ENCODE measurements at regions not wholly inside any gene's neighbourhood (a gene's known extent, or its start where the extent isn't known, plus 50 kb on each side); places are given as distances from the start of the nearest gene placed in this dataset.
A peak's percentile ranks its signal among the peaks of the same experiment; 100 is the strongest.

DNA sequence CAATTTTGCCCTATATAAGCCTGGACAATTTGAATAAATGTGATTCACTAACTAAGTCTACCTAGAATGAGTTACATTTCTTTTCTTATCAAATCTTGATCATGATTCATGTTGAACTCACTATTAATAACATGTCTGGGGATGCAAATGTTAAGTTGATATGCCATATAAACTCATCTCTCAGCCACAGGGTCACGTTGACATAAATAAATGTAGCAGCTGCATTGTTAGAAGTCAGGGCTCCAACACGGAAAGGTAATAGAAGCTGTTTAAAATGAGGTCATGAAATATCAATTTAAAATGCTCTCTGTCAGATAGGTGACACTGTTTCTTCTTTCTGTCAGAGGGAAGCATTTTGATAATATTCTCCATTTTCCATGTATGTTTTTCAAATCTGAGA, 521.9 kb downstream of the CCDC85A start:
- peak; percentile 44 for DNase-seq (ENCODE audit: low read depth)

DNA sequence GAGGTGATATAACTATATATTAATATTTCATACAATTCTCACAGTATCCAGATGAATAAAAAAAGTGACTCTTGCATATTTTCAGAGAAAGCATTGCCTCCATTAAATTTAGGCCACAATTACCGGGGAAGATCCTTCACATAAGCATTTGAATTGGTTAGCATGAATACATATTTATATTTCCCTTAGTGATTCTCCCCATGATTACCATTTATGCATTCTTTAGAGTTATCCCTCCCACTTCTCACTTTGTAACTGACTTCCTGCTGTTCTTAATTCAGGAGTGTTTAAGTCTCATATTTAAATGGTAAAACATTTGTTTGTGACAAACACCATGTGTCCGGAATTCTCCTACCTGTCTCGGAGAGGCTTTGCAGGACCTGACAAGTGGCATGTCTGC, 523.4 kb downstream of the CCDC85A start:
- DNase-seq (ENCODE audit: low read depth), result no peak

DNA sequence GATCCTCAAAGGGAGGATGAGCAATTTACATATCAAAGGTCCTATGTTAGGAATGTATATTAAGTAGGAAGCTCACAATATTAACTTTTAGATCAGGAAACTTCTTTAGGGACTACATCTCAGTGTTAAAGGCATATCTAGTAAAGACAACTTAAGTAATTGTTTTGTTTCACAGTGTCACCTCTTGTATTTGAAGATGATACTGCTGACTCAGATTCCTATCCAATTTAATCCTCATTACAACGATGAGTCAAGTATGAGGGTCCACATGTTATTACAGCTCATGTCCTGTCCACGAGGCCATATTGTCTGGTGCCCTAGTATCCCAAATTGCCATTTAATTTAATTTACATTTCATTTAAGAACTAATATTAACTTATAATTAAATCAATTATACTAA, 523.9 kb downstream of the CCDC85A start:
- no peak for DNase-seq (ENCODE audit: low read depth)

DNA sequence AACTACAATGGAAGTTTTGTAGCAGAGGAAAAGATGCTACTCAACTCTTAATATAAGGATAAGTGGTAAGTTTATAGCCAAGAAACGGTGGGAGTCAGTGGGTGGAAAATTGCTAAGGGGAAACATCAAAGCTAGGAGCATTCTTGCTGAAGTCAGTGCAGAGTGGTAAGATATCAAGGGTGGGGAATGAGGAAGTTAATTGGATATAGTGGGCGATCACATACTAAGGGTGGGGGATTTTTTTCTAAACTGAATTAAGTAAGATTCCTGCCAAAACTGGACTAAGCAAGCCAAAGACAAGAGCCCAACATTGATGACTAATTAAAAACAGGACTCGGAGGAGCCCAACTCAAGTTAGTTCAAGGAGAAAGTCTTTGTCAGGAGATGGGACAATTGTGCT, 525.4 kb downstream of the CCDC85A start:
- no peak for DNase-seq (ENCODE audit: low read depth)

DNA sequence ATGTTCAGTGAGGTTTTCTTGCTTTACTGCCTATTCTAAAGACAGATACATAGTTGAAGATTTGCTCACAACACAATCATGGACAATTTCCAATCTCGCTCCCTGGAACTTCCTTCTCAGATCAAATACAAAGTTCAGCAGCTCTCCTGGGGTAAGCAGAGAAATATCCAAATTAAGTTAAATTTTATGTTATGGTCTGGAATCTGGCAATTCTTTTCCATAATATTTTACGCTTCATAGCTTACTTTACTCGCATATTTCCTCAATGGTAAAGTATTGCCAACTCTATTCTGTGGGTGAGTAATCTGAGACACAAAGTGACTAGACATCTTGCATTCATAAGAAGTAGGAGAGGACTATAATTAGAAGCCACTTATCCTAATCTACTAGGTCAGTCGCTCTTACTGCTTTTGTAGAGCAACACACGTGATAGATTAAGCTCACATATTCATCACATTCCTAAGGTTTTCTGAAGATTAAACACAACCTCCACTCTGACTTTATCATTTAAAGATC, 529.4 kb downstream of the CCDC85A start:
- DNase-seq (ENCODE audit: low read depth), result peak; percentile 44

DNA sequence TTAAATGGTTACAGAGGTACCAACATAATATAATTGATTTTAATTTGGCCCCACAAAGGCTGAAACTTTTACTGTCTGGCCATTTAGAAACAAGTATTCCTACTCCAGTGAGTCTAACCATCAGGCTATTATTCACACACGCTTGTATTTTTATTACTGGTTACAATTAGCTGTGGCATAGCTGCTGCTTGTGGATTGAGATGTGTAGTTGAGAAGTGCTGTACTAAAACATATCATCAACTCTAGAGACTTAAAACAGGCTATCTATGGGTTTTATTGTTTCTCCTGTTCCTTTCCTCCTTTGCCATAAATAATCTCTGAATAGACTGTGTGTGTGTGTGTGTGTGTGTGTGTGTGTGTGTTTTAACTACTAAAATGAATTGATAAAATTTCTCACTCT, 530.2 kb downstream of the CCDC85A start:
- no peak for DNase-seq (ENCODE audit: low read depth)

DNA sequence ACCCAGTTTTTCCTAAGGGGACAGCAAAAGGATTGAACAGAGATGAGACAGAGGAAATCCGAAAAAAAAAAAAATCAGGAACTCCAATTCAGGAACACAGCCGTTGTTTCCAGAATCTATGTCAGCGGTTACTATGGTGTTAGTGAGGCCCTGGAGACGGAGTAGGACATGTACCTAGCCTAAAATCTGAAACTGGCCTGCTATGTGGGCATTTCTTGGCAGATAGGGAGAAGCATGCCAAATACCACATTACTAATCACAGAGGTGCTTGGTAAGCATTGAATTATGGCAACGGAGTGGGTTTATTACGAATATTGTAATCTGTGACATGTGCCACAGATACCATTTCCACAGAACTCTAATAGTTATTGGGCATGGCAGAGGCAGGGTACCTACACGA, 530.6 kb downstream of the CCDC85A start:
- DNase-seq (ENCODE audit: low read depth), result no peak

DNA sequence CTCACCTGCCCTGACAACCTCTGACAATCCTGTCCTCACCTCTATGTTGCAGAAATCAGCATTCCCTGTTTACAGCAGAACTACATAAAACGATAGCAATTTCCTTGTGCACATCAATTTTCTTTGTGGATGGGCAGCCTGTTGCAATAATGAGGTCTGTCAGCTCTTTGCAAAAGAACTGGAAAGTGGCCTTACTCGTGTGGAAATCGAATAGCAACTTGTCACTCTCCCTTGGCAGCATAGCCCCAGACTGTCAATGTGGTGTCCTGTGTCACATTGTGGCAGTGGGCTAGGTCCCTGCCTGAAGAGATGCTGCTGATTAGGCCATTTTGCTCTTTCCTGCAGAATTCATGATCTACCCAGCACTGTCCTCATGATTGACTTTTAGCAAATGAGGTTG, 531.9 kb downstream of the CCDC85A start:
- no peak for DNase-seq (ENCODE audit: low read depth)

DNA sequence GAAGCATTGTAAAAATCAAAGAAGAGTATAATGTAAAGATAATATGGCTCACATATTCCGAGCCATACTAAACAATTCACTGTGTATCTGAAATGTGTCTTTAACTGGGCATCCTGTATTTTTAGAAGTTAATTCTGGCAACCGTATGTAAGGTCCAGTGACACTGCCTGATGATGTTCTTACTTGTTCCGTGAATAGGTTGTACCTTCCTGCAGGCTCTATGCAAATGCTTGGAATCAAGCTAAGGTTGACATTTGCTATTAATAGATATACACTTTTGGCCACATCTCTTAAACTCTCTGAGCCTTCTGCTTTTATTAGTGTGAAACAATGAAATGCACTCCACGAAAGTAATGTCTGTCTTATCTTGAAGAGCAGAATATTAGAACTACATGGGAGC, 534.6 kb downstream of the CCDC85A start:
- DNase-seq (ENCODE audit: low read depth), result no peak

DNA sequence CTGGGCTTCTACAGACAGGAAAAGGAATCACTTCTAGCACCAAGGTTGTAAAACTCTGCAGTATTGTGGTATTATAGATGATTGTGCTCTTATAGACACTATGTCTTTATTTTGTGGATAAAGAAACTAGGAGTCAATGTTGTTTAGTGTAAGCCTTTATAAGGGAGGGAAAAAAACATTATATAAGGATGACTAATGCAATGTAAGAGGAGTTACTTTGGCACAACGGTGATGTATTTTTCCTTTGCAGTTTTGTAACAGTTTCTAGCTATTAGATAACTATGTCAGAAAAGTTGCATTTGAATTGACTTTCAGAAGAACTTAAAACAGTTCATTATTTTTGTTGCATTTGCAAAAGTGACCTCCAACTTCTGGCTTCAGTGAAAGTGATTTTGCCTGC, 545.4 kb downstream of the CCDC85A start:
- no peak for DNase-seq (ENCODE audit: low read depth)

DNA sequence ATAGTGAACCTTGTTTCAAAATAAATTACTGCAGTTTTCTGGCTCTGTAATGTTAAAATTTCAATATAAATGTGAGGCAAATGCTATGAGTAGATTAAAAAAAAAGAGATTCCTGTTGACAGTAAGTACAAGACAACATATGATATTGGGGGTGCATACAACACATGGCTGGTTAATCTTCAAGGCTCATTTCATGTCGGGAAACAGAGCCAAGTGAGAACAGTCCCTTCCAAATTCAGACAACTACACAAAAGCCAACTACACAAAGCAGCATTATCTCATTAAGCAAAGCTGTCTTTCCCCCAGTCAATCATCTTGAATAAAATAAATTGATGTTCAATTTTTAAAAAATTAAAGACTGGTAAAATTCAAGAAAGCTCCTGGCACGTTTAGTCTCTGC, 549.2 kb downstream of the CCDC85A start:
- DNase-seq (ENCODE audit: low read depth), result no peak

DNA sequence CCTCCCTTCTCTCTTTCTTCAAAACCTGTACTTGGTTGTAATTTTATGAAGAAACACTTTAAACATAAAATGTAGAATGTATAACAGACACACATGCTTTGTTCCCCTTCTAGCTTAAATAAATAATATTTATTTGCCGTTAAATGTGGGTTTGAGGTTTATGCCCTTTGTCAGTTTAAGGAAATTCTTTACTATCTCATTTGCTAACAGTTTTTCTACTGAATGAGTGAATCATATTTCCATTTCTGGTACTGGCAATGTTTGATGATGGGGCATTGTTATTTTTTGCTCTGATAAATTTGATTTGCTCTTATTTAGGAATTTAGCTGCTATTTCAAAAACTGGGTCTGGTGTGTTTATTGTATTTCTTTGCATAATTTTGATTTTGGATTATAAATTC, 555.6 kb downstream of the CCDC85A start:
- no peak for DNase-seq (ENCODE audit: low read depth)

DNA sequence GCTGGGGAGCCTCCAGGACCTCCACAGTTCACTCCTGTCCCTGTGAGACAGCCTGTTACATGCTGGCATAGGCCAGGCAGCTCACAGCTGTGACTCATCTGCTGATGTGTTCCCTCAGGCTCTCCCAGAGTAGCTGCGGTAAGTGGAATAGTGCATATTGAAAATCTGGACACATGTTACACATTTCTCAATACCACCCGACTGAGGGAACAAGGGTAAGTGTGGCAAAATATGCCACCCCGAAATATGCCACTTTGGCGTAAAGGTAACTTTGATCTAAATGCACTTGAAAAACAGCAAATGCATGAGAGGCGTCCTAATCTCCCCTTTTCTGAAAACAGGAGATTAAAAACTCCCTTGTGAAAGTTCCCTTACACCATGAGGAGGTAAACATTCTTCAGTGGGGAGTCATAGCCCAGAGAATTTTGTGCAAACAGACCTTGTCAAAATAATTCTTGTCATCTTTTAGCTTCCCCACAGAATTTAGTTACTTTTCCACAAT, 557.9 kb downstream of the CCDC85A start:
- peak; percentile 96 for DNase-seq (ENCODE audit: low read depth)

DNA sequence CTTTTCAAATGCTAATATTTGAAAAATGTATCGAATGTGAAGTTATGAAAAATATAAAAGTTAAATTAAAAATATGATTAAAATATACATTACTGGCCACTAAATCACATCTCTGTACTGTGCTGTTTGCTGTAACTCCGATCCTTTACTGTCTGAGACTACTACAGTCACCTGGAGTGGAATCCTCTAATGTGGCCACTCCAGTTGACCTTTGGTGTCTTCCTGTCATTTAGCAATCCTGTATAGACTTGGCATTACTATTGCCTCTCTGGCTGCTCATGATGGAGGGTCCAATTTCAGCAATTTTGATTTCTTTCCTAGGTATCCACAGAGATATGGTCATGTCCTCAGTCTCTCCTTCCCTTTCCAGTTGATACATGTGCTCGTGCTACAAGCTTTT, 560.0 kb downstream of the CCDC85A start:
- DNase-seq (ENCODE audit: low read depth), result no peak

DNA sequence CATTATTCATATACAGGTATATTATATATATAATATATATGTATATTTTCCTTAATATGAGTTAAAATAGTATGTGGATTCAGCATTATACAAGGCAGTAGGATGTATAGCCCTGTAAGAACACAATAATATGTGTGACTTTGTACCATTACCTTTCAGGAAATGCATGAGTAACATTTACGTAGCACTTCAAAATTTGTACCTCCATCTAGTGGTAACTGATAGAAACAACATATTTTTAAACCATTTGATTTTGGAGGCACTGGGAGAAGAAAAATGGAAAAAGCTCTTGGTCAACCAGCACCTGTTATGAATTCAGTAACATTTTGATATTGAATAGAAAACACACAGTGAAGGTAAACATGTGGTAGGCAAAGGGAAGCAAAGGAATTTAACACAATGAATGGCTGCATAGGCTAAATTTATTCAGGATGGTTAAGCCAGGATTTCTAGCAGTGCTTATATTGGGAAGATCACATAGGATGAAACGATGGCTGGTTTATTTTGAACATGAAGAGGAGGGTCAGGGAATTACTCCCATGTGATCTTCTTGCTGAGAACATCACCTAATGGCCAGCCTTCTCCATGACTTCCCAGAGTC, 565.5 kb downstream of the CCDC85A start:
- peak; percentile 42 for DNase-seq (ENCODE audit: low read depth)

DNA sequence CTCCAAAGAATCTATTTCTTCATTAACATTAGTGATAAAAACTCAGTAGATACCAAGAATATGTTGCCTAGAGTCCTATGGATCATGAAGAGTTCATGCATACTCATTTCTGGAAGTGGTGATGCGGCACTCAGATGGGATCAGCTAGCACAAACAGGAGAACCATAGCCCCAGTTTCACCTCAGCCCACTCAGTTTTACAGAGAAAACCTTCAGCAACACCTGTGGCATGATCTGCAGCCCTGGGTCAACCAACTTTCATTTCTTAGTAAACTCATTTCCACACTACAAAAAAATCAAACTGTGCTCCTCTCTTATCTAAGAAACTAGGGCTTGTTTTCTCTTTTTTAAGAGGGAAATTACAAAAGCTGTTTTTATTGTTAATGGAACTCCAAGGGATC, 569.4 kb downstream of the CCDC85A start:
- no peak for DNase-seq (ENCODE audit: low read depth)

DNA sequence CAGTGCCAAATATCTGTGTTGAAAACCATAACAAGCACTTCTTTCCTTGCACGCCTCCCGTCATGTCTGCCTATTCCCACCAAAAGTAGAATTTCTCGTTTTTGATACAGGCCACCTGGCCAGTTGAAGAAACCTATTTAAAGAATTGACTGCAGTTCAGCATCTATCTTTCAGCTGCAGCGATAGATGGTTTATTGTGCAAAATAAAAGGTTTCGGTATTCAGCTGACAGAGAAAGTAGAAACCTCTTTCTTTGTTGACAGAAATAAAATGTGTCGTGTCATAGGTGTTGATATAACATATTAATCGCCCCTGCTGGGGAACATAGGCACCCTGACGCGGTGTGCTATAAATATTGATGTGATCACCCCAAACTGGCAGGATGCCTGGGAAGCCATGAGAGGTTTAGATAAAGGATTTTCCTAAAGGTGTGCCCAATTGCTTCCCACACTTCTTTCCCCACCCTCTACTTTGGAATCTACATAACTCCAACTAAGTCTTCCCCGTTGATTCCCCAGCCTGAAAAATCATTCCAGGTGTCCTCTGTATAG, 570.4 kb downstream of the CCDC85A start:
- no peak for DNase-seq (ENCODE audit: low read depth)

DNA sequence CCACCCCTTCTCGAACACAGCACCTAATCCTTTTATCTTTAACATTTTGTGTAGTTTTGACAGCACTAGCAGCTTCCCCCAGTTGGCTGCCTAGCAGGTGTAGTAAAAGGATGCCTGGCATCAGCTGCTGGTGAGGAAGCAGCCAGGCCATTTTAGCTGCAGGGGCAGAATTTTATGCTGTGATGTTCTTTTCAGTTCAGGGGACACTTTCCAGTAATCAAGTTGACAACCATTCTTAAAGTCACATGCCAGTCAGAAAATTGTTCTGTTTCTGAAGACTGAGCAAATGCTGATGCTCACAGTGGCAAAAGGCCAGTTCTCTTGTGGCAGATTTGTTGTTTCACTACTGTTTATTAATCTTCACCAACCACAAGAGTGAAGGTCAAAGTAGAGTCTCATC, 570.8 kb downstream of the CCDC85A start:
- DNase-seq (ENCODE audit: low read depth), result no peak

DNA sequence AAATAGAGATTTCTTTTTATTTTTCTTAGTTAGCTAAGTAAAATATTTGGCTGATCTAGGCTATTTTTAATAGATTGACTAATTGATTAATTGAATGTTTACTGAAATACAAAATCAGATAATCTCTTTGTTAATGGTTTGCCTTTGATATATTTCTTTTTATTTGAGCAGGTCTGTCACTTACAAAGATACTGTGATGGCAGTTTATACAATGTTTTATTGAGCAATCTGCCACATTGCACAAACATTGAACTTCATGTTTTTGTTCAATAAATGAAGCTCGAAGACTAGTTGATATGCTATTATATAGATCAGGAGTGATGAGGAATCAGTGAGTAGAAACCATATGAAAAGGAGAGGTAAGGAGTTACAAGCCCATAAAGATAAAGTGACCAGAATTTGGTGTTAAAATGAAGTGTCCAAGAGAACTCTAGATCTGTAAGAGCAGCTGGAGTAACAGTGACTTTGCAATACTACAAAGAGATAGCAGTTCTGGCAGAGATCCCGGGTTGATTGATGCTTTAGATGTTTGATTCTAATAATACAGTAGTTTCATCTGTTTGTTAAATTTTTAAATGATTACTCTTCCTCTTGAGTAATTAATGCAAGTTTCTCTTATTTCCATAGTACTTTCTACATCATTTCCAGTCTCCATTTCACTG, 574.2 kb downstream of the CCDC85A start:
- peak; percentile 53 for DNase-seq (ENCODE audit: low read depth)

DNA sequence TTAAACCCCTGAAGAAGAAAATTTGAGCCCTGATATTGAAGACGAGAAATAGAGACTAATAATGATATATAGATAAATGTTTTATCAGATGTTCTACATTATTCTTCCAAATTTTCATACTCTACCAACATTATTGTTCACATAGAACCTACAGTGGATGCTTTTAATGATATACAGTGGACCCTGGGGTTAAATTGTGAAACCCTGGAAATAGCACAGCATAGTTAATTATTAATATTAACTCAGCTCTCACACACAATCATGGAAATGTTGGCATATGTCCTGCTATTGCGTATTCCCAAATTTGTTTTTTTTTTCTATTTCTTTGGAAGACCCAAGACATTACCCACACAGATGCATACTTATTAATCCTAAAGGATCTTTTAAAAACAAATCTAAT, 579.9 kb downstream of the CCDC85A start:
- DNase-seq (ENCODE audit: low read depth), result no peak

DNA sequence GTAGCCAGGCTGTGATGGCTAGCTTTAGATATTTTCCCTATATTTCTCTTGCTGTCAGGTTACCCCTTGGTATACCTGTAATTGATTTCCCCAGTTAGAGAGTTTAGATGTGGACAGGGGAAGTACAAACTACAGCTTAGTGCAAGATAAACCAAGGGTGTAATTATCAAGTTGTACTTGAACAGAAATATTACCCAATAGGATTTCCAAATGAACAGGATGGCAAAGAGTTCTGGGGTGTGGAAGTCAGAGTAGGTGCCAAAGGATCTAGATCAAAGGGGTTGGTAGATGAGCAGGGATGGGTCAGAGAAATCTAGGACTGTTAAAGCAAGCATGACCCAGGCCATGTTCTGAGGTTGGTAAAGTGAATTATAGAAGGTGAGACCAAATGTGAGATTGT, 585.2 kb downstream of the CCDC85A start:
- no peak for DNase-seq (ENCODE audit: low read depth)

DNA sequence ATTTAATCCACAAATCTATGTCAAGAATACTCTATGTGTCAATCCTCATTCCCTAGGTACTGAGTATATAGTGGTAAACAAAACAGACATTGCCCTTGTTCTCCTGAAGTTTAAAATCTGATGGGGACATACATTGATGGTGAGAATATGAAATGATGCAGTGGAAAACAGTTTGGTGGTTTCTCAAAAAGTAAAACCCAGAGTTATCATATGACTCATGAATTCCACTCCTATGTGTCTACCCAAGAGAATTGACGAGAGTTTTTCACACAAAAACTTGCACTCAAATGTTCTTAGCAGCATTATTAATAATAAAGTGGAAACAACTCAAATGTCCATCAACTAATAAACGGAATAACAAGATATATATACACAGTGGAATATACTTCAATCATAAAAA, 586.7 kb downstream of the CCDC85A start:
- DNase-seq (ENCODE audit: low read depth), result peak; percentile 68

DNA sequence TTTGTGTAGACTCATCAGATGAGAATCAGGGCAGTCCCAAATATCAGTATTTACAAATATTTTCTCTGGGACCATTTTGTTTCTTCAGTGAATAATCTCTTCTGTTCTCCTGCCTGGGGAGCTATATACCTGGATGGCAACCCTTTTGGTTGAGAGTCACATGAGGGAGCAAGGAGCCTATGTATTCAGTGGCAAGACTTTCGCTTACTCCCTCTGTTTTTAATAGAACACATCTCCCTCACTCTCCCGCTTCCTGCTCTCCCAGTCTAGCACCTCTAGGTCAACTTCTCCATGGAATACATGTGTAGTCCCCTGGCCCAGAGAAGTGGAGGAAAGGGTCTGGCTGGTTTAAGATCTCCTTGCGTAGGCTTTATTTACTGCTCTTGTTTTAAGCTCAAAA, 600.3 kb downstream of the CCDC85A start:
- no peak for DNase-seq (ENCODE audit: low read depth)
